ENCODE measurements at regions not wholly inside any gene's neighbourhood (a gene's known extent, or its start where the extent isn't known, plus 50 kb on each side); places are given as distances from the start of the nearest gene placed in this dataset.

DNA sequence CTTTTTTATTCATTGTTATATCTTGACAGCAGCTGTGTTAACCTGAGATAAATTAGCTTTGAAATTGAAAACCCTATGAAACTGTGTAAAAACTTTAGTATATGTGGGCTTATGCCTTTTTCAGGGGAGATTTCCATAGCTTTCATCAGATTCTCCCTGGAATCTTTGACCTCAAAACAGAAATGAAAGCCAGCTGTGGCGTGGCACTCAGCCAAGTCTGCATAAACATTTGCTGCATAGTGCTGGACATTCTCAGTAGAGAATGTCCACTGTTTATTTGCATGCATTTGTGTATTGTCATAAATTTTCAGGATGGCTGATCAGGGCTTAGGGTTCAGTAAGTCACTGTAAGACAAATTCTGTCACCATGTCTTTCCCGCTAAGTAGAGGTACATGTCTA is 115.3 kb upstream of the NAP1L1 start:
- Histone ChIP-seq H4K20me1 (ENCODE audit: insufficient read depth, low read length) (no peaks in the 10 kb centered on the region), H3K27ac (ENCODE audit: extremely low read length, insufficient read depth, low read length) (no peak overlapping the region), H3K4me3 (replicated peaks in 1 of 3; ENCODE audit: insufficient read depth in 1 of 3, low read depth in 2 of 3, low read length in 3 of 3) (no peak overlapping the region), H3K27me3 (ENCODE audit: control insufficient read depth in 1 of 2, insufficient read depth in 2 of 2, low read length in 2 of 2) (no peaks in the 10 kb centered on the region; a peak in 1 of 5 replicates), H3K36me3 (replicated peaks in 1 of 2; ENCODE audit: control insufficient read depth in 1 of 2, insufficient read depth in 2 of 2, low read length in 2 of 2) (no peaks in the 10 kb centered on the region), H3K79me2 (ENCODE audit: insufficient read depth, low read length) (no peaks in the 10 kb centered on the region), H3K4me1 (ENCODE audit: insufficient read depth, low read length) (no peaks in the 10 kb centered on the region), H2AFZ (ENCODE audit: low read length) (no peak overlapping the region), H3K4me2 (ENCODE audit: low read depth, low read length) (no peak overlapping the region), H3K9ac (ENCODE audit: insufficient read depth, low read depth, low read length) (no peak overlapping the region), H3K9me3 (ENCODE audit: low read length) (peaks cover 25% of the 10 kb centered on the region)
- intact Hi-C loops (cut with micrococcal nuclease; ENCODE audit: unreplicated experiment), result no loop called here
- 24% methylated on average over 2 of the region's 2 CpGs for WGBS (ENCODE audit: low lambda C conversion rate)
- BruUV-seq (replicated peaks), result no TSS peak
- ChIA-PET CTCF (ENCODE audit: low intra/inter-chr PET ratio, low total read pairs) (no interaction called here), POLR2A (no interaction called here)
- TF ChIP-seq, protein P1, sequence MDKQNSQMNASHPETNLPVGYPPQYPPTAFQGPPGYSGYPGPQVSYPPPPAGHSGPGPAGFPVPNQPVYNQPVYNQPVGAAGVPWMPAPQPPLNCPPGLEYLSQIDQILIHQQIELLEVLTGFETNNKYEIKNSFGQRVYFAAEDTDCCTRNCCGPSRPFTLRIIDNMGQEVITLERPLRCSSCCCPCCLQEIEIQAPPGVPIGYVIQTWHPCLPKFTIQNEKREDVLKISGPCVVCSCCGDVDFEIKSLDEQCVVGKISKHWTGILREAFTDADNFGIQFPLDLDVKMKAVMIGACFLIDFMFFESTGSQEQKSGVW (CRISPR knock-in tag; IDR thresholded peaks at IDR 0.05; ENCODE audit: borderline replicate concordance), result no peak
- TF ChIP-seq, protein P2, sequence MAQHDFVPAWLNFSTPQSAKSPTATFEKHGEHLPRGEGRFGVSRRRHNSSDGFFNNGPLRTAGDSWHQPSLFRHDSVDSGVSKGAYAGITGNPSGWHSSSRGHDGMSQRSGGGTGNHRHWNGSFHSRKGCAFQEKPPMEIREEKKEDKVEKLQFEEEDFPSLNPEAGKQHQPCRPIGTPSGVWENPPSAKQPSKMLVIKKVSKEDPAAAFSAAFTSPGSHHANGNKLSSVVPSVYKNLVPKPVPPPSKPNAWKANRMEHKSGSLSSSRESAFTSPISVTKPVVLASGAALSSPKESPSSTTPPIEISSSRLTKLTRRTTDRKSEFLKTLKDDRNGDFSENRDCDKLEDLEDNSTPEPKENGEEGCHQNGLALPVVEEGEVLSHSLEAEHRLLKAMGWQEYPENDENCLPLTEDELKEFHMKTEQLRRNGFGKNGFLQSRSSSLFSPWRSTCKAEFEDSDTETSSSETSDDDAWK (CRISPR knock-in tag; IDR thresholded peaks at IDR 0.05), result no peak
- TF ChIP-seq ZNF264 (CRISPR knock-in tag; IDR thresholded peaks at IDR 0.05), result no peak
- TF ChIP-seq RFXANK (CRISPR knock-in tag; IDR thresholded peaks at IDR 0.05), result no peak
- no peak for TF ChIP-seq HMGA1 (CRISPR knock-in tag; conservative IDR thresholded peaks at IDR 0.05)
- TF ChIP-seq TOE1 (CRISPR knock-in tag; IDR thresholded peaks at IDR 0.05), result no peak
- TF ChIP-seq TP53 (CRISPR knock-in tag; conservative IDR thresholded peaks at IDR 0.05), result no peak
- no peak for TF ChIP-seq ZSCAN25 (CRISPR knock-in tag; IDR thresholded peaks at IDR 0.05)
- TF ChIP-seq TBX2 (CRISPR knock-in tag; IDR thresholded peaks at IDR 0.05; ENCODE audit: borderline replicate concordance), result no peak
- TF ChIP-seq HNF4G (IDR thresholded peaks at IDR 0.05; ENCODE audit: borderline replicate concordance, low read depth, low read length), result no peak
- TF ChIP-seq HNF4G (CRISPR knock-in tag; IDR thresholded peaks at IDR 0.05; ENCODE audit: borderline replicate concordance, low read depth), result no peak
- no peak for TF ChIP-seq RFX3 (CRISPR knock-in tag; IDR thresholded peaks at IDR 0.05)
- TF ChIP-seq ISX (CRISPR knock-in tag; conservative IDR thresholded peaks at IDR 0.05), result no peak
- TF ChIP-seq ZFX (CRISPR knock-in tag; IDR thresholded peaks at IDR 0.05; ENCODE audit: low read depth), result no peak
- in situ Hi-C loops (cut with HindIII; ENCODE audit: extremely low pct_ligation_motif_present, low pct_unique_long_range_greater_than_20kb), result no loop called here
- no peak for FAIRE-seq
- no peak for DNase-seq (ENCODE audit: low spot score)
- ATAC-seq, result no peak
